GM18861 (cell line): ENCODE measurements at regions not wholly inside any gene's neighbourhood (a gene's known extent, or its start where the extent isn't known, plus 50 kb on each side); places are given as distances from the start of the nearest gene placed in this dataset.
"Not testable (repeated sequence)": the region's sequence is repeated elsewhere in the genome, so short reads cannot be mapped to it uniquely, and the experiment has no call there.

Source experiments
- ATAC-seq: cut with Tn5 transposase; IDR thresholded peaks from one replicate; pipeline ENCODE4 v1.9.1; 2021; ENCODE audit not compliant: unreplicated experiment

DNA sequence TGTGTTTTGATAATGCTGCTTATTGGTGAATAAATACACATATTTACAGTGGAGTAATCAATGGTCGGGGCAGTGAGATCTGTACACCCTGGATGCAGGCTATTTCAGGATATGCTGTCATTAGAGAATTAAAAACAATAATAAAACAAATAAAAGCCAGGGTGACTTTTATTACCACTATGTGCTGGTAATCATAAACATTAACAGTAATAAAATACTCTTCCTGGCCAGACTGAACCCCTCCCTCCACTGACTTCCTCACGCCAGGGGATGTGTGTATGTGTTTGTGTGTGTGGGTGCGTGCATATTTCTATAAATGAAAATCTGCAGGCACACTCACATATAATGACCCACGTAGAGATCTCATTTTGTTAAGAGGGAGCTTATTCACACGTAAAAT is 98.0 kb upstream of the MAP9 start:
- no peak for ATAC-seq

DNA sequence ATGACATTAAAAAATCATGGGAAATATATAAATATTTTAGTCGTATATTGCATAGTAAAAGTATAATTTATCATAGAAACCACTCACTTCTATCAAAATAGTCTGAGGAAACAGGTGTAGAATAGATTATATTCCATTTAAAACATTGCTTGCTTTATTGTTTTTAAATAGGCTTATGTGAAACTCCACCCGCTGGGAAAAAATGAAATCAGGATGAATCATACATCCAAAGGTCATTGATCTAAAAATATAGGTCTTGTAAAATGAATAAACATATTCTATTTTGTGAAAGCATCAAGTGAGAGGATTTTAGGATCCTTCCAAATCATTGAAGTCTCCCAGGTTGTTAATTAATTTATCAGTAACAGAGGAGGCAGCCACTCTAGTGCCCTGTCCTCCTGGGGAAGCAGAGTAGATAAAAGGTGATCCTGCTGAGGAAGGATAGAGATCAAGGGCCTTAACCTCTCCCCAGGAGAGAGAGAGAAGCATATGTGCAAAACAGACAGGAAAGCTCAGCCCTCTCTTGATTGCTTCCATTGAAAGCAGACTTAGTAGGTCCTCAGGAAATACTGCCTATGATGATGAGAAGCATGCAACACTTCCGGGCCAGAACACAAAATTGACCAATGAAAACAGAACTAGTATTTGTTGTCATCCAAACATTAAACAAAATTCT is 96.8 kb upstream of the MAP9 start:
- no peak for ATAC-seq

- no peak for ATAC-seq
These were observed 91.5 kb upstream of the MAP9 start for GRCh38 chr4:155468282-155468681.

DNA sequence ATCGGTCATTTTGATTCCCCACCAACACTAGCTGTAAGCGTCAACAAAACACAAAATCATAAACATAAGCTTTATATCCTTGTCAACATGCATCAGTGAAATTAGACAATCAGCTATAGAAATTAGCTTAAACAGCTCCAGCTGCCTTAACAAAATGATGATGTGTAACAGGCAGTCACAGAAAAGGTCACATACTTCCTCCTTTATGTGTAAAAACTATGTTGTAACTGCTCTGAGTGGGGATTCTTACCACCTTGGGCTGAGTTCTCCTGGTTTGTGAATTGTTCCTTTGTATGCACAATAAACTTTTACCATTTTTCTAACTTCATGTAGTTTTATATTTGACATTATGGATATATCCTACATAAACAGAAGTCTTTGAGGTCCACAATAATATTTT is 73.9 kb upstream of the MAP9 start:
- ATAC-seq, result no peak

GRCh38 chr4:155445306-155445705 is 68.5 kb upstream of the MAP9 start:
- ATAC-seq, result no peak

GRCh38 chr4:155444721-155445120 is 68.0 kb upstream of the MAP9 start:
- no peak for ATAC-seq

GRCh38 chr4:155442267-155443105 is 65.7 kb upstream of the MAP9 start:
- ATAC-seq, result peak; percentile 71

- no peak for ATAC-seq
These were observed 64.7 kb upstream of the MAP9 start for GRCh38 chr4:155441475-155441874.

- not testable (repeated sequence) for ATAC-seq
These were observed 63.0 kb upstream of the MAP9 start for GRCh38 chr4:155439760-155440159.

DNA sequence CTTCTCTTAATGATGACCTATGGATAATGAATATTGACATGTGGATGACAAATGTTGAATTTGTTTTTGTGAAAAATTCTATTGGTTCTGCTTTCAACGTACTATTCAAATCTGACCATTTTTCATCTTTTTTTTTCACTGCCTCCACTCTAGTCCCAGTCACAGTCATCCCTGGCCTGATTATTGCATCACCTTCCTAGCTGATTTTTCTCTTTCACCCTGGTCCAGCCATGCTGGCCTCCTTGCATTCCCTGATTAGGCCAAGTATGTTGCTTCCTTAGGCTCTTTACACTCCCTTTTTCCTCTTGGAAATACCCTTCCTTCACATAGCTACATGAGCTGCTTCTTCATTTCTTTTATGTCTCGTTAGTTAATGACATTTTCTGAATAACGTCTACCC is 58.1 kb upstream of the MAP9 start:
- ATAC-seq, result no peak

- no peak for ATAC-seq
These were observed 57.6 kb upstream of the MAP9 start for GRCh38 chr4:155434366-155434765.

GRCh38 chr4:155433636-155434360 is 57.0 kb upstream of the MAP9 start:
- ATAC-seq, result no peak

GRCh38 chr4:155430895-155431795 is 54.4 kb upstream of the MAP9 start:
- no peak for ATAC-seq

- ATAC-seq, result no peak
These were observed 51.4 kb upstream of the MAP9 start for GRCh38 chr4:155428128-155428527.

DNA sequence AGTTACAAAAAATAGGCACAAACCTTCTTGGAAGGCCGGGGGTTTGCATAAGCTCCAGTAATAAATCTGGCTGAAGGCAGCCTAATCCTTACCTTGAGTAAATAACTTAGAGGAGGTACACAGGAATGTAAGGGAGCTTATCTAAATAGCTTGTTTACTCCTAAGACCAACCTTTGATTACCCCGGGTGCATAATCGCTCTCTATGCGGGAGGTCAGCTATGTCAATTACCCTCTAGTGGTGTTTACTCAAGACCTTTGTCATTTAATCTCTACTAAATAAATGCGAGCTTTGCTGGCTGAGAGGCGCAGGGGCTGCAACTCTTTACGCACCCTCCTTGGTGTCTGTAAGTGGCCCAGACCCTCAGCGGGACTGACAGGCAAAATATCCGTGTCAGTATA is 50.2 kb upstream of the MAP9 start:
- ATAC-seq, result no peak
